ENCODE measurements at regions not wholly inside any gene's neighbourhood (a gene's known extent, or its start where the extent isn't known, plus 50 kb on each side); places are given as distances from the start of the nearest gene placed in this dataset.
"Not testable (repeated sequence)": the region's sequence is repeated elsewhere in the genome, so short reads cannot be mapped to it uniquely, and the experiment has no call there.

DNA sequence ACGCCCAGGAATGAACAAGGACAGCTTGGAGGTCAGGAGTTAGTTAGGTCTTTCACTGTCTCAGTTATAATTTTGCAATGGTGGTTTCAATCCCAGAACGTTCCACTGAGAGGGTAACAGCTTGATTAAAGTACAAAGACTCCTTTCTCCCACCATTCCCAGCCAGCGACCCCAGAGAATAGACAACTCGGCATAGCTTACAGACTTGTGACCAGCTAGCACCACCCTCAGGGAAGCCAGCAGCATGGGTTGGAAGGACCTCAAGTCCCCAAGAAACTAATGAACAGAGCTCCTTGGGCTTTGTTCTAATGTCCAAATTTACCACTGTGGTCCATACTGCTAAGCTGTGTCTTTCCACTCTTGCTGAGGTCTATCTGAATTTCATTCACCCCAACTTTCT lies 72.0 kb upstream of the MED14 start:
- no peak overlapping the region for H3K27ac ChIP-seq
- intact Hi-C loops (cut with DNase I), result no loop called here
- no peaks in the 10 kb centered on the region for H3K36me3 ChIP-seq
- no peak for TF ChIP-seq POLR2A (IDR thresholded peaks at IDR 0.05)
- TF ChIP-seq, protein P1, sequence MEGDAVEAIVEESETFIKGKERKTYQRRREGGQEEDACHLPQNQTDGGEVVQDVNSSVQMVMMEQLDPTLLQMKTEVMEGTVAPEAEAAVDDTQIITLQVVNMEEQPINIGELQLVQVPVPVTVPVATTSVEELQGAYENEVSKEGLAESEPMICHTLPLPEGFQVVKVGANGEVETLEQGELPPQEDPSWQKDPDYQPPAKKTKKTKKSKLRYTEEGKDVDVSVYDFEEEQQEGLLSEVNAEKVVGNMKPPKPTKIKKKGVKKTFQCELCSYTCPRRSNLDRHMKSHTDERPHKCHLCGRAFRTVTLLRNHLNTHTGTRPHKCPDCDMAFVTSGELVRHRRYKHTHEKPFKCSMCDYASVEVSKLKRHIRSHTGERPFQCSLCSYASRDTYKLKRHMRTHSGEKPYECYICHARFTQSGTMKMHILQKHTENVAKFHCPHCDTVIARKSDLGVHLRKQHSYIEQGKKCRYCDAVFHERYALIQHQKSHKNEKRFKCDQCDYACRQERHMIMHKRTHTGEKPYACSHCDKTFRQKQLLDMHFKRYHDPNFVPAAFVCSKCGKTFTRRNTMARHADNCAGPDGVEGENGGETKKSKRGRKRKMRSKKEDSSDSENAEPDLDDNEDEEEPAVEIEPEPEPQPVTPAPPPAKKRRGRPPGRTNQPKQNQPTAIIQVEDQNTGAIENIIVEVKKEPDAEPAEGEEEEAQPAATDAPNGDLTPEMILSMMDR (IDR thresholded peaks at IDR 0.05), result no peak
- no peaks in the 10 kb centered on the region for H3K9me3 ChIP-seq
- no peak overlapping the region for H3K4me3 ChIP-seq
- no peak for DNase-seq
- H3K27me3 ChIP-seq, result no peaks in the 10 kb centered on the region
- no peaks in the 10 kb centered on the region for H3K4me1 ChIP-seq
- 65 to 67% methylated on average over 4 of the region's 4 CpGs for WGBS, 2 donors

DNA sequence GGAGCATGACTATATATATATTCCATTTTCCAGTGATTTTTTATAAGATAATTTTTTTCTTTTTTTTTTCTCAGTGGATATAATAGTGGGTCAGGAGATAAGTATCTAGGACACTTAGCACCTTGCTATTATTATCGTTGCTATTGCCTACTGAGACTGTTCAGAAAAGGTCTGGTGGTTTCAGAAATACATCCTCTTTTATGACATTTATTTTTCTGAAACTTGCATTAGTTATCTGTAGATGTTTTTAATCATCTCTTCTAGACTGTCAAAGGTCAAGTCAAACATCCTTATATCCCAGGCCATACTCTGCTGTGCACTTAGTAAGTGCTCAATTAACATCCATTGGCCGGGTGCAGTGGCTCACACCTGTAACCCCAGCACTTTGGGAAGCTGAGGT lies 72.9 kb upstream of the MED14 start:
- WGBS, 2 donors, result 90 to 92% methylated on average over 2 of the region's 2 CpGs
- TF ChIP-seq POLR2AphosphoS5 (IDR thresholded peaks at IDR 0.05) (no peak), EP300 (IDR thresholded peaks at IDR 0.05) (no peak), POLR2A (IDR thresholded peaks at IDR 0.05) (no peak)
- TF ChIP-seq, protein P1 (IDR thresholded peaks at IDR 0.05), result no peak
- intact Hi-C loops (cut with DNase I), result no loop called here
- H3K27ac ChIP-seq, result no peak overlapping the region
- H3K4me1 ChIP-seq, result no peaks in the 10 kb centered on the region
- H3K4me3 ChIP-seq, result no peak overlapping the region
- no peak for DNase-seq
- H3K9me3 ChIP-seq, result no peaks in the 10 kb centered on the region
- H3K36me3 ChIP-seq, result no peaks in the 10 kb centered on the region
- H3K27me3 ChIP-seq, result no peaks in the 10 kb centered on the region

DNA sequence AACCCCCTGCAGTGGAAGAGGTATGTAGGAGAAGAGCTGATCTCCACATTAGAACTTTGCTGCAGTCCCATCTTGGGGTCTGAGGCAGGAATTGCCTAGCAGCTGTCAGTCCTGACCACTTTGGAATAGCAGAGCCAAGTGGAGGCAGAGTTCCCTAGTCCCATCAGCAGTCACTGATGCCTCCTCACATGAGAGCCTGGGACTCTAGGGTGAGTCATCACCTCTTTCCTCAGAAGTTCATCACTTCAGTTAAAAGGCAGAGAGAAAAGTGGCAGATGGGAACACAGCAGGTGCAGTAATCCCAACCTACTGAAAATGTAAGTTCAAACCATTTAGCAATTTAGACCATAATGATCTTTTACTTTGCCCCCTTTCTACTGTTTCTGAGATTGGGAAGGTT lies 73.9 kb upstream of the MED14 start:
- intact Hi-C loops (cut with DNase I), result no loop called here

DNA sequence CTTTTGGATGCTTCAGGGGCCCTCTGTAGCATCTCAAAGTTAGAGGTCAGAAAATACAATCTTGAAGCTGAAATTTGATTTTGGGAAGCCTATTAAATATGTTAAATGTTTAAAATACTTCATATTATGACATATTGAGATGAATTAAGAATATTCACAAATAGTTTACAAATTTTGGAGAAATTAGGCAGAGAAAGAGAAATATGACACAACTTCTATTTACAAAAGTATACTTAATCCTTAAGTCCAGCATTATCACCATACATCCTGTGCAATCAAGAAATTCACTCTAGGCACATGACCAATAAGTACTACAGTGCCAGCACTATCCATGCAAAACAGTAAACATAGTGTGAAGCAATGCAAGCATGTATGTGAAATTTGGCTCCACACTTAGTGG lies 79.7 kb upstream of the MED14 start:
- intact Hi-C loops (cut with DNase I); H3K4me1 ChIP-seq; H3K27ac ChIP-seq; H3K4me3 ChIP-seq; H3K9me3 ChIP-seq; DNase-seq; H3K36me3 ChIP-seq; H3K27me3 ChIP-seq: not testable (repeated sequence)

More for the DNA sequence above, 73.9 kb upstream of the MED14 start:
- Histone ChIP-seq H3K4me3 (no peak overlapping the region), H3K4me1 (no peaks in the 10 kb centered on the region), H3K36me3 (no peaks in the 10 kb centered on the region), H3K9me3 (no peaks in the 10 kb centered on the region), H3K27me3 (no peaks in the 10 kb centered on the region), H3K27ac (no peak overlapping the region)
- TF ChIP-seq EP300 (IDR thresholded peaks at IDR 0.05) (no peak), POLR2A (IDR thresholded peaks at IDR 0.05) (no peak), POLR2AphosphoS5 (IDR thresholded peaks at IDR 0.05) (no peak)
- TF ChIP-seq, protein P1 (IDR thresholded peaks at IDR 0.05), result no peak
- no peak for DNase-seq

DNA sequence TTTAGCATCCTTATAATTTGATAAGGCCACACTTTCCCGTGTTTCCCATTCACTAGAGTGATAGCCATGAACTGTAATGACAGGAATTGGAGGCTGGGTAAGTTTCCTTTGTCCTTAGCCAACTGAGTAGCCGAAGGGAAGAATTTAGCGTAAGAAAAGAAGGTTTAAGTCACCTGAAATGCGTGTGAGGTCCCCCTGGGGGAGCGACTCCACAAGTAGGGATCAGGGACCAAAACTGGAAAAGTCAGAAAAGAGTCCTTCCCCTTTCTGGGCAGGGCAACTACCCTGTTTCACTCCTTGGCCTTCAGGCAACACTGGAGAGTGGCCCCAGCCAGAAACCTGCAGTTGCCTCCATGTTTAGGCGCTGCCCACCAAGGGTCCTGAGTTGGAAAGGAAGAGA lies 81.6 kb upstream of the MED14 start:
- WGBS, 2 donors, result 89 to 93% methylated on average over 6 of the region's 6 CpGs
- no peak overlapping the region for H3K27ac ChIP-seq
- H3K4me3 ChIP-seq, result no peak overlapping the region
- no peak for TF ChIP-seq POLR2AphosphoS5 (IDR thresholded peaks at IDR 0.05)
- TF ChIP-seq, protein P1 (IDR thresholded peaks at IDR 0.05), result no peak
- no peak for TF ChIP-seq POLR2A (IDR thresholded peaks at IDR 0.05)
- TF ChIP-seq EP300 (IDR thresholded peaks at IDR 0.05), result no peak
- intact Hi-C loops (cut with DNase I), result no loop called here
- H3K27me3 ChIP-seq, result no peaks in the 10 kb centered on the region
- no peaks in the 10 kb centered on the region for H3K4me1 ChIP-seq
- DNase-seq, result no peak
- no peaks in the 10 kb centered on the region for H3K9me3 ChIP-seq
- no peaks in the 10 kb centered on the region for H3K36me3 ChIP-seq

Data from sigmoid colon (tissue), 6 donors.